GM08714 (cell line): ENCODE measurements at regions not wholly inside any gene's neighbourhood (a gene's known extent, or its start where the extent isn't known, plus 50 kb on each side); places are given as distances from the start of the nearest gene placed in this dataset.
"Not testable (repeated sequence)": the region's sequence is repeated elsewhere in the genome, so short reads cannot be mapped to it uniquely, and the experiment has no call there.

Source experiments
- H3K4me3 ChIP-seq: fragments of 200-500 bp; sonication (Bioruptor generic); 2 replicates; pipeline ENCODE4 v1.5.1; 2014; ENCODE audit warnings: mild to moderate bottlenecking, low read length, inconsistent platforms
- ZNF274 ChIP-seq: IDR thresholded peaks from 2 replicates; pipeline ENCODE4 v1.6.1; 2012; ENCODE audit warnings: mild to moderate bottlenecking, low read depth, low read length

- TF ChIP-seq ZNF274: no peak
- H3K4me3 ChIP-seq: no peak overlapping the region
These were observed 70.0 kb upstream of the GTF3A start for GRCh38 chr13:27354379-27354778.

DNA sequence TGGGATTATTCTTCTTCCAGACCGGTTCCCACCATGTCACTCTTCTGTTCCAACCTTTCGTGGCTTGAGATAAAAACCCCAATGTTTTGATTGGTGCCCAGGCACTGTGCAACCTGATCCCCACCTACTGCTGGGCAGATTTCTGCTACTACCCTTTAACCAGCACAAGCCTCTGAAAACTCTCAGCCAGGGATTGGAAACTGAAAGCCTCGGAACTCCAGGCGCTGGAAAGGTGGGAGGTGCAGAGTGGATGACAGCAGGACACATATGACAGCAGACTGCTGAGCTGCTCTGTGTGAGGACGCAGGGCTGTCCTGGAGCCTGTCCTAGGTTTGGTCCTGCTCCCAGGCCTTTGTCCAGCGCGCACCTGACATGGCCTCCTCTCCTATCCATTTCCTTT, 68.5 kb upstream of the GTF3A start:
- no peak overlapping the region for H3K4me3 ChIP-seq
- no peak for TF ChIP-seq ZNF274

GRCh38 chr13:27358420-27358819, 66.0 kb upstream of the GTF3A start:
- TF ChIP-seq ZNF274: no peak
- no peak overlapping the region for H3K4me3 ChIP-seq

DNA sequence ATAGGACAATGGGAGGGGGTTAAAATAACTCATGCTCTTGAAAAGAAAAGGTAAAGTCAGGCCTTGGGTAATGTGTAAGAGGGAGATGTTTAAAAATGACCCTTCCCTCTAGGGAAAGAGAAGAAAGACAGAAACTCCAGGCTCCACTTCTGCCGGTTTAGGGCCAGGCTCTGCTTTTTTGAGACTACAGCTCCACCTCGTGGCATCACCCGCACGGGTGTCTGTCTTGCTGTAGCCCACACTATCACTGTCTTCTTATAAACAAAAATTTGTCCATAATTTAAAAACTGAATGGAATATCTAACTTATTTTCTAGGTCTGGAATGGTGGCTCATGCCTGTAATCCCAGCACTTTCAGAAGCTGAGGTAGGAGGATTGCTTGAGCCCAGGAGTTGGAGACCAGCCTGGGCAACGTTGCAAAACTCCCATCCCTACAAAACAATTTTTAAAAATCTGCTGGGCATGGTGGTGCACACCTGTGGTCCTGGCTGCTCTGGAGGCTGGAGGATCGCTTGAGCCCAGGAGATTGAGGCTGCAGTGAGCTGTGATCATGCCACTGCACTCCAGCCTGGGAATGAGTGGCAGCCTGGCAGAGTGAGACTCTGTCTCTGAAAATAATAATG, 65.1 kb upstream of the GTF3A start:
- TF ChIP-seq ZNF274: no peak
- no peak overlapping the region for H3K4me3 ChIP-seq

DNA sequence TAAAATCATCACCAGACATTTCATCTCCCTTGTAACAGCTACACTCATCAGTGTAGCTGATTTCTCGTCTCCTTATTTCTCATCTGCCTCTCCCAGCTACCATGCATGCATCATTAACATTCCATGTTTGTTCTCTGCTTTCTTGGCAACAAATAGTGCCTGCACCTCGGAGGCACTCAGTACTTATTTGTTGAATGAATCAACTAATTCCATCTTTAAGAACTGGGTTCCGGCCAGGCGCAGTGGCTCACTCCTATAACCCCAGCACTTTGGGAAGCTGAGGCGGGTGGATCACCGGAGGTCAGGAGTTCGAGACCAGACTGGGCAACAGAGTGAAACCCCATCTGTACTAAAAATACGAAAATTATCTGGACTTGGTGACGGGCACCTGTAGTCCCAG, 63.9 kb upstream of the GTF3A start:
- no peak for TF ChIP-seq ZNF274
- no peak overlapping the region for H3K4me3 ChIP-seq

DNA sequence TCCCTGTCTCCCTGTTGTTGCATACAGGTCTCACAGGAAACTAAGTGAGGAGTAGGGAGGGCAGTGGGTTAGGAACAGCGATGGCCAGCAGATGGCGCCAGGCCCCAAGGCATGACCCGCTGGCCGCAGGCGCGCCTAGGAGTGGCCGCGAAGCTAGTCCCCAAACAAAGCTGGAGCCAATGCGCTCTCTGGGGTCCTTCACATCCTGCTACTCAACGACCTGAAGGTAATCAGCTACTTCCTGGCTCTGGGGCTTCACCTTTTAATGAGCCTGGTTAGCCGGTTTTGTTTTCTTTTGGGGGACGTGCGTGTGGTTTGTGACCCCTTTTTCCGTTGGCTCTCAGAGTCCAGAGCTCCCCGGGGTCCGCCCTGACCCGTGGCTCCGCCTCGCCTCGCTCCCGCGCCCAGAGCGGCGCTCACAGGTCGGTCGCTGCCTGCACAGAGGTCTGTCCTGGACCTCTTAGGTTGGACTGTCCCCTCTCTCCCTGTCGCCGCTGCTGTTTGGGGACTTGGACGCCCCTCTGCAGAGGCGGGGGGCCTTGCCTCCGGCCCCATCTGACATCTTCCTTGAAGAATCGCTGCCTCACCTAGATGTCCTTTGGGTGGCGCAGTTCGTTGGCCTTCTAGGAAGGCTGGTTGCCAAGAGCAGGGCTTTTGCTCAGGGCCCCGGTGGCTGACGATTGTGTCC, 62.2 kb upstream of the GTF3A start:
- H3K4me3 ChIP-seq: peak overlapping the region; percentile 12; the same call in 1 of the 2 replicates
- no peak for TF ChIP-seq ZNF274

- not testable (repeated sequence) for H3K4me3 ChIP-seq
These were observed 60.8 kb upstream of the GTF3A start for GRCh38 chr13:27363637-27364036.

- no peak for TF ChIP-seq ZNF274
- no peak overlapping the region for H3K4me3 ChIP-seq
These were observed 56.8 kb upstream of the GTF3A start for GRCh38 chr13:27367570-27367969.

DNA sequence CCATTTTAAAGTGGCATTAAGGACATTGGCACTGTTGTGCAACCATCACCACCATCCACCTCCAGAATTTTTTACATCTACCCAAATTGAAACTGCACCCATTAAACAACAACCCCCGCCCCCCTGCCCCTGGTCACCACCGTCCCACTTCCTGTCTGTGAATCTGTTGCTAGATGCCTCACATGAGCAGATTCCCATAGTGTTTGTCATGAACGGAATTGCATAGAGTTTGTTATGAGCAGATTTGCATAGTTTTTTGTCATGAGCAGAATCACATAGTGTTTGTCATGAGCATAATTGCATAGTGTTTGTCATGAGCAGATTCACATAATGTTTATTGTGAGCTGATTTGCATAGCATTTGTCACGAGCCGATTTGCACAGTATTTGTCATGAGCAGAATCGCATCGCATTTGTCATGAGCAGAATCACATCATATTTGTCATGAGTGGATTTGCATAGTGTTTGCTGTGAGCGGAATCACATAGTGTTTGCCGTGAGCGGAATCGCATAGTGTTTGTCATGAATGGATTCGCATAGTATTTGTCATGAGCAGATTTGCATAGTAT, 54.0 kb upstream of the GTF3A start:
- H3K4me3 ChIP-seq: no peak overlapping the region
- TF ChIP-seq ZNF274: no peak

DNA sequence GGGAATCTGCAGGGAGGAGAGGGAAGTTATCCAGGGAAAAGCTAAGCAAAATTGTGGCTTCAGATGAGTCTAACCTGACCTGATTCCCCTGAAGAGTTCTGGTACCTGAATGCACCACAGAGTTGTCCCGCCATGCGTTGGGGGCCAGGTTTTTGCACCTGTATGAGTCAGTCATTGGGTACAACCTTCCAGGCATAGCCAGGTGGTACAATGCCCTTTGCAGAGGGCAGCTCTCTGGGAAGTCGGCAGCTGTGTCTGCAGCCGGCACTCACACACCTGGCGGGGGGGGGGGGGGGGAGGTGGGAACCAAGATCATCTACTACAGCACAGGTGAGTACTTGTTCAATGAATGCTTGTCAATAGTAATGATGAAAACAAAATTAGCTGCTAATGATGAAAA, 52.5 kb upstream of the GTF3A start:
- no peak for TF ChIP-seq ZNF274
- no peak overlapping the region for H3K4me3 ChIP-seq

DNA sequence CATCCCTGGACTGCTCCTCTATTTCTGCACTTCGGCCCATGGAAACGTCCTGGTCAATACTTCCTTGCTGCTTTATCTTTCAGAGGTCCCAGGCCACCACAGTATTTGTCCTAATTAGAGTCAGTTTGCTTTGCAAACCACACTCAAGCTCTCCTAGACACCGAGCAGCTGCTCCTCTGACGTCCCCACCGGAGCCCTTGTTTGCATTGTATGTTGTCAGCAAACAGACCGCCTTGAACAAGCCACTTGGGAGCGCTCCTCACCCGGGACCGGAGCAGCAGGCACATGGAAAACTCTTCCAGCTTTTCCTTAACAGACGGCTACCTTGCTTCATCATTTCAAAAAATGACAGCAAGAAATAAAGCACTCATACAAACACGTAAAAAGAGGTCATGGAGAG, 51.5 kb upstream of the GTF3A start:
- H3K4me3 ChIP-seq: no peak overlapping the region
- no peak for TF ChIP-seq ZNF274

DNA sequence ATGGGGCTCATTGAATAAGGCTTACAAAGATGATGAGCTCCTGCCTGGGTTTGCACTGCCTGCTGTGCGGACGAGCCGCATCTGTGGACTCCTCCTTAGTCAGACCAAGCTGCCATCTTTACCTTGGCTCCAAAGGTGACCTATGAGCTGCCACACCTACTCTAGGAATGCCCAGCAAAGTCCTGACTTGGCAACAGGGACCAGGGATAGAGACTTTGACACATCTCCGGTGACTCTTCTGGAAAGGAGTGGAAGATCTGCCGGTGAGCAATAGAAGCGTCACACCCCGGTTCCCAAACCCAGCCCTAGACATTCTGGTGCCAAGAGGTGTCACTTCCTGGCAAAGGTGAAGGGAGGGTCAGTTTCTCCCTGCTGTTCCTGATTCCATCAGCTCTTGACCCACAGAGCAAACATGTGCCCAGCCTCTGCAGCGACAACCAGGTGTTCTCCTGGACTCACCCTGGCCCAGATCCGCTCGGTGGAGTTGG, 50.2 kb upstream of the GTF3A start:
- no peak for TF ChIP-seq ZNF274
- H3K4me3 ChIP-seq: no peak overlapping the region
